ENCODE measurements at regions not wholly inside any gene's neighbourhood (a gene's known extent, or its start where the extent isn't known, plus 50 kb on each side); places are given as distances from the start of the nearest gene placed in this dataset.
"Not testable (repeated sequence)": the region's sequence is repeated elsewhere in the genome, so short reads cannot be mapped to it uniquely, and the experiment has no call there.

DNA sequence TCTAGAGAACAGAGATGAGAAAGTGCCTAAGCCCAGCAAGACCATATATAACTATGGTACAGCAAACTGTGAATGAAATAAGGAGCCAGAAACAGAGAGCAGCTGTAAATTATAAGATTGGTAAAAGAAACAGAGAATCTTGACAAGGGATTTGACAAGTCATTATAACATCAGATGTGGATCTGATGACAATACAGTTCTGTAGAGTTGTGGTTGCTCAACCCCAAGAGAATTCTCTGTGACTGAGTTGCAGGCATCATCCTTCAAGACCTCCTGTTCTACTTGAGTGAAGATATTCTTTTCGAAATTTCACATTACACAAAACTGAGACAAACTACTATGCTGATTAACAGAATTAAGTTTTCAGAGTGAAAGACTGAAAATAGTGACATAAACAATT, 343.1 kb upstream of the SLC39A10 start:
- DNase-seq (ENCODE audit: low read depth in 2 of 2) = no peak

GRCh38 chr2:195312662-195313061, 344.4 kb upstream of the SLC39A10 start:
- DNase-seq (ENCODE audit: low read depth in 2 of 2) = no peak

DNA sequence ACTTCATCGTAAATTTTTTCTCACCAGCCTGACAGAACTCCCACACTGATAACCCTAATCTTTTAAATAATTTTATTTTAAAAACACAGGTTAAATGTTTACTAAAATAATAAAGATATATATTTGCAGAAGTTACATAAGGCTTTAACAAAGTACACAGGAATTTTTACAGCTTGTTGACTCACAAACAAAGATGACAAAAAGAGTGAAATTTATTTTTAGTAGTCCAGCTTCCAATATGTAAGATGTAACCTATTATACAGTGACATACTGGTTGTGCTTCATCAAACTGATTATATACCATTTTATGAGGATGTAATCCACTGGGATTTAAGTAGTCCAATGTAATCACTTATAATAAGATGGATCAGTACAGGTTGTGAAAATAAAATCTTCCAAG, 348.9 kb upstream of the SLC39A10 start:
- DNase-seq (ENCODE audit: low read depth in 2 of 2) = no peak

GRCh38 chr2:195307751-195308150, 349.3 kb upstream of the SLC39A10 start:
- no peak for DNase-seq (ENCODE audit: low read depth in 2 of 2)

- DNase-seq (ENCODE audit: low read depth in 2 of 2) = no peak
These were observed 352.7 kb upstream of the SLC39A10 start for GRCh38 chr2:195304310-195304709.

DNA sequence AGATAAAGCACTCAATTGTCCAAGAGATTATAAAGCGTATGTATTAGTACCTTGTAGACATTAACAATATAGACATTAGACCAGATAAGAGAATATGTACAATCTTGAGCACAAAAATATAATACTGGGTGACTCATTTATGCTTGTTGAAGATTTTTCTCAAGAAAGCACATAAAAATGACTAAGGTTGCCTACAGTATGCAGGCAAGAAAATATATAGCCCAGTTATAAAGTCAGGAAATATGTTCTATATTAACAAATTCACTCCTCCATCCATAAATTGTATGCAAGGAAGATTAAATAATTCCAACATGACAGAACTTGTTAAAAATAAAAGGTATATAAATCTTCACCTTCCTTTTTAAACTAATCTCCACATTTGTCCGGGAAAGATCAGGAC, 356.4 kb upstream of the SLC39A10 start:
- DNase-seq (ENCODE audit: low read depth in 2 of 2) = no peak

DNA sequence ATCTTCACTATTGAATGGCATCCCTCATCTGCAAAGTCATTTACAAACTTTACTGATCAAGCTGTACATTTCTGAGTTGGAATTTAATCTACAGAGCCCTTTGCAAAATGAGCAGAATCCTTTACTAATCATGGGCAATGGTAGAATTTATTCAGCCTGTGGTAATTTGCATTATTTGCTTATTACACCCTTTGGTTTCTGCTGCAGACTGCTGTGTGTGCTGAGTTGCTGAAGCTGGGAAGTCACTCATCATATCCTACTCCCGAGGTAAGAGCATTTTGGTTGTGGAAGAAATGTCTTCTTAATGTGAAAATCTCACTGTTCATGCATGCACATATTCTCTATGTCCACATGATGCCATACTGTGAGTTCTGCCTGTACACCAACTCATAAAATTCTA, 357.4 kb upstream of the SLC39A10 start:
- DNase-seq (ENCODE audit: low read depth in 2 of 2) = no peak

GRCh38 chr2:195296490-195296889, 360.5 kb upstream of the SLC39A10 start:
- DNase-seq (ENCODE audit: low read depth in 2 of 2) = no peak

- no peak for DNase-seq (ENCODE audit: low read depth in 2 of 2)
These were observed 367.9 kb upstream of the SLC39A10 start for GRCh38 chr2:195289081-195289480.

- no peak for DNase-seq (ENCODE audit: low read depth in 2 of 2)
These were observed 377.1 kb upstream of the SLC39A10 start for GRCh38 chr2:195279840-195280427.

DNA sequence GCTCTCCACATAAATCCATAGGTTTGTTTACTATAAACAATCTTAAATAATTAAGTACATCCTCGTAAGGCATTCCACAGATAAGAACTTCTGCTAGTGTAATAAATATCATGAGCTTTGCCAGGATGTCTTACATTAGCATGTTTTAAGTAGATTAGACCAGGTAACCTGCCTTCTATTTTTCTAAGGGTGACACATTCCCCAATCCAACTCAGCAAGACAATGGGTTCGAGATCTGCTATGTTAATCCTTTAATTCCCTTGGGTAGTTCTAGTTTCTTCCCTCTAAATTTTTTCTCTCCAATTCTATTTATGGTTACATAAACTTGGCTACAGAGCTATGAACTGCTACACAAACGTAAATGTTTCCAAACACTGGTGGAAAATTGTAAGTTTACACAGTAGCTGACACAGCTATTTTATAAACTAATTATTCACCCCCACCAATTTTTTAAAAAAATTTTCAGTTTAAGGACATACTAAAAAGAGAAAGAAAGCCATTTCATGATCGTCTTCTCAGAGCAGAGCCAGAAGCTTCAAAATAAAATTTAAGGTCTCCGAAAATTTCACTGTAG, 386.5 kb upstream of the SLC39A10 start:
- DNase-seq (ENCODE audit: low read depth in 2 of 2) = no peak

- DNase-seq (ENCODE audit: low read depth in 2 of 2) = no peak
These were observed 387.8 kb upstream of the SLC39A10 start for GRCh38 chr2:195269220-195269619.

DNA sequence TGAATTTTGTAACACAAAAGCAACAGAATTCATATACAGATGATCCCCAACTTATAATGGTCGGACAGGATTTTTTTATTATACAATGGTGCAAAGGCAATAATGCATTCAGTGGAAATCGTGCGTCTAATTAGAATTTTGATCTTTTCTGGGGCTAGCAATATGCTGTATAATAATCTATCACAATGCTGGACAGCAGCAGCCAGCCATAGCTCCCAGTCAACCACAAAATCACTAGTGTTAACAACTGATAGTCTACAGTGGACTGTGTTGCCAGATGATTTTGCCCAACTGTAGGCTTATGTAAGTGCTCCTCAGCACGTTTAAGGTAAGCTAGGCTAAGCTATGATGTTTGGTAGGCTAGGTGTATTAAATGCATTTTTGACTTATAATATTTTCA, 399.0 kb upstream of the SLC39A10 start:
- no peak for DNase-seq (ENCODE audit: low read depth in 2 of 2)

DNA sequence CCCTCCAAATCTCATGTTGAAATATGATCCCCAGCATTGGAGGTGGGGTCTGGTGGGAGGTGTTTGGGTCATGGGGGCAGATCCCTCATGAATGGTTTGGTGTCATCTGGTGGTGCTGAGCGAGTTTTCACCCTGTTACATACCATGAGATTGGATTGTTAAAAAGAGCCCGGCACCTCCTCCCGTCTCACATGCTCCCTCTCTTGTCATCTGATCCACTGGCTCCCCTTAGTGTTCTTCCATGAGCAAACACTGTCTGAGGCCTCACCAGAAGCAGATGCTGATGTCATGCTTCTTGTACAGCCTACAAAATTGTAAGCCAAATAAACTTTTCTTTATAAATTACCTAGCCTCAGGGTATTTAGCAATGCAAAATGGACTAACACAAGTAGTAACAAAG, 405.0 kb upstream of the SLC39A10 start:
- DNase-seq (ENCODE audit: low read depth in 2 of 2) = no peak

DNA sequence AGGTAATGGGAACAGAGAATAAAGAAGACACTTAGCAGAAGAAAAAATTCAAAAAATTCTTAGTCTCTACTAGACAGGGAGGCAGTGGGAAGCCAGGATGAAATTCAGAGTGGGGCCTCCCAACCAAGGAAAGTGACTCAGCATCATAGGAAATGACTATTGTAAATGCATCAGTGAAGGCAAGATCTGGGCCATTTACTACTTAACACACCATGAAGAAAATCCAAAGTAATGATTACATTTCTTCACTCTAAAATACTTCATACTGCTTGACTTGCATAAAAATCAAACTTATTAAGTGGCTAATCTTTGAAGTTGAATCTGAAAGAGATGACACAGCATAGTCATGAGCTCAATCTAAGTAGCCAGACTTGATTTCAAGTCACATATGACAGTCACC, 405.8 kb upstream of the SLC39A10 start:
- no peak for DNase-seq (ENCODE audit: low read depth in 2 of 2)

DNA sequence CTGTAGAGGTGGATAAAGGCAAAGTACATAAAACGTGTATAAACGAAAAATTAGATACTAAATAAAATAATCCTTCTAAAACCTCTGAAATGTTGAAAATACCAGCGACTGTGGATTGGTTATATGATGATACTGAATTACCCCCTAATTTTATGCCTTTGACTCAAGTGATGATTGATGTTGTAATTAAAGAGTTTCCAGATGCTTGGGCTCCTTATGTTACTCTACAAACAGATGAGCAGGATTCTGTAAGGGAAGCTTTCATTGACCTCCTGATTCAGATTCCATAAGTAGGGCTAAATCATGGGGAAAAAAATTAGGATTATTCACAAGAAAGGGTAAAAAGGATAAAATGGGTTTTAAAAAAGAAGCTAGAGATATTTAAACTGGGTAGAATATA, 418.2 kb upstream of the SLC39A10 start:
- no peak for DNase-seq (ENCODE audit: low read depth in 2 of 2)

GRCh38 chr2:195238379-195238778, 418.6 kb upstream of the SLC39A10 start:
- no peak for DNase-seq (ENCODE audit: low read depth in 2 of 2)

DNA sequence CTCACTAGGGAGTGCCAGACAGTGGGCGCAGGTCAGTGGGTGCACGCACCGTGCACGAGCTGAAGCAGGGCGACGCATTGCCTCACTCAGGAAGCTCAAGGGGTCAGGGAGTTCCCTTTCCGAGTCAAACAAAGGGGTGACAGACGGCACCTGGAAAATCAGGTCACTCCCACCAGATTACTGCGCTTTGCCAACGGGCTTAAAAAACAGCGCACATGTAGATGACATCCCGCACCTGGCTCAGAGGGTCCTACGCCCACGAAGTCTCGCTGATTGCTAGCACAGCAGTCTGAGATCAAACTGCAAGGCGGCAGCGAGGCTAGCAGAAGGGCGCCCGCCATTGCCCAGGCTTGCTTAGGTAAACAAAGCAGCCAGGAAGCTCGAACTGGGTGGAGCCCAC, 428.5 kb upstream of the SLC39A10 start:
- not testable (repeated sequence) for DNase-seq (ENCODE audit: low read depth in 2 of 2)

DNA sequence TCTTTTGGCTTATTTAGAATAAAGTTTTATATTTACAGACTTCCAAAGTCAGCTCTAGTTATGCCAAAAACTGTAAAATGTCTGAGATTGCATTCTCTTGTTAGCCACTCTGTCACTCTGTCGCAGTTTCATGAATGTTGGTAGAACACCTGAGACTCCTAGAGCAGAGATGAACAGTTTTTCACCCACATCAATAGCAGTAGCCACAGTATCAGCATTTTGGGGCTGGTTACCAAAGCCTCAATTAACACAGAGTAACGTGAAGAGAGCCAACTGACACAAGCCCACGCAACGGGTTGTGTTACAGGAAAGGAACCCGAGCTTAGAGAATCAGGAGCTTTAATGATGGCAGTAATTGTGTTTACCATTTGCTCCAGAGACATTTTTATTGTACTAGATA, 443.0 kb upstream of the SLC39A10 start:
- DNase-seq (ENCODE audit: low read depth in 2 of 2) = no peak

DNA sequence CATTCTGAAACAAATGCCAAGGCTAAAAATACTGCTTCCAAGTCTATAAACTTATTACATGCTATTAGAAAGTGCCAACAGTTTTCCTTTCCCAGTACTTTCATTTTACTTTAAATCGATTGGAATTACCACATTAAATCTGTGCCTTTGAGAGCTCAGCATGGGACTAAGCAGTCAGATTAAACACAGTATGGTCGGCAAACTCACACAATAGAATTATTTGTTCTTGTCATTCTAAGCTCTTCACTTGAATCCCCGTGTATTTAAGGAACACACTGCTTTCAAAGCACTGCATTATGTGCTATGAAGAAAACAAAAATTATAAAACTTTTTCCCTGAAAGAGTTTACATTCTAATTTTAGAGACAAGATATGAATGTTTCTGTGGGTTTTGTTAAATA, 444.4 kb upstream of the SLC39A10 start:
- no peak for DNase-seq (ENCODE audit: low read depth in 2 of 2)

DNA sequence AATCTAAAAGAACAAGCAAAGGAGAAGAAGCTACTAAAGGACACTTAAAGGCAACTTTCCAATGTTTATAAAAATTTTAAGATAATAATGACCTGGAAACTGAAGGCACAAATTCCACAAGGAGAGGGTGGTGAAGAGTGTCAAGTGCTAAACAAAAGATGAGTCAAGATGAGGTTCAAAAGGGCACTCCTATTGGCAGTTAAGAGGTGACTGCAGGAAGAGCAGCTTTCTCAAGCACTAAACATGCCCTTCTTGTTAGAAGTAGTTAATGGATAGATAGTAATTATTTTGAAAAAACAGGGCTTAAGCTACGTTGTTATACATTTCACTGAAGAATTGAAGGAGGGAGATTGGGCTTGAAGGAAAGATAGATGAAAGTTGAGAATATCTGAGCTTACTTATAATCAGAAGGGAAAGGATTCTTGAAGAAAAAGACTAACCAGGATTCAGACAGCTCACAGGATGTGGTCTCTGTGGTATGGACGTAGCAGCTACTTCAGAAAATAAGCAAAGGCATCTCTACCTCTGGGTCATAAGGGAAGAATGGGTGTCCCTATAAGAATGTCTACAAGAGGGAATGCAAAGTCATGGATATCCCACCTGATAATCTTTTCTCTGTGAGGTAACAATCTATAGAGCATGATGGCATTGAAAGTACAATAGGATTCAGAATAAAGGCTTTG, 454.7 kb upstream of the SLC39A10 start:
- no peak for DNase-seq (ENCODE audit: low read depth in 2 of 2)

- no peak for DNase-seq (ENCODE audit: low read depth in 2 of 2)
These were observed 457.2 kb upstream of the SLC39A10 start for GRCh38 chr2:195199864-195200263.

- DNase-seq (ENCODE audit: low read depth in 2 of 2) = no peak
These were observed 475.8 kb upstream of the SLC39A10 start for GRCh38 chr2:195181059-195181705.

Measured in stimulated activated CD8-positive, alpha-beta memory T cell treated with anti-CD3 and anti-CD28 coated beads, Interleukin-2, amount 100 ng/mL, for 1 hour (primary cell).